Heart left ventricle (tissue), 13 donors: ENCODE measurements at regions not wholly inside any gene's neighbourhood (a gene's known extent, or its start where the extent isn't known, plus 50 kb on each side); places are given as distances from the start of the nearest gene placed in this dataset.

Experiments
- CTCF ChIP-seq, 12 donors: fragments of 200-600 bp; sonication (generic) in 4 of 12; IDR thresholded peaks; one replicate each; pipeline versions ENCODE4 v1.5.0 to v1.8.0; 2018 to 2022; ENCODE audit warnings: antibody characterized with exemption in 12 of 12, mild to moderate bottlenecking in 5 of 12
- POLR2A ChIP-seq, 2 donors: fragments of 450-650 bp; IDR thresholded peaks; one replicate each; pipeline ENCODE4 v1.6.1; 2017; ENCODE audit warnings: antibody characterized with exemption in 2 of 2, mild to moderate bottlenecking in 2 of 2, moderate library complexity in 2 of 2
- donor health status: ischemic (EF 13 %, LVEDD 7.1; RV severe dilation, severe dysfunction).
- donor health status: DM: no; HTN: yes; CAD: no.
- donor health status: DM: no; HTN: no; CAD: no.
- donor health status: ischemic (EF 25% LVEDD 6.9; RV normal size, moderate dysfunction).
- donor health status: ischemic (EF 25% LVEDD 5.7; RV mildly dilated, moderate dysfunction).
- donor health status: ischemic (EF 35%, LVEDD 5.7; RV mildly dilated, moderate dysfunction).
- donor health status: nonischemic (EF 11% LVEDD 7.7; RV severe dilation, severe dysfunction).
- donor health status: DM: yes; HTN: yes; CAD: no.
- donor health status: PGD.
- donor health status: ischemic (EF 29% LVEDD 5.4; RV normal size, mild dysfunction).
- donor health status: nonischemic (EF 23%, LVEDD 6.1; RV moderate dilation, normal function).

DNA sequence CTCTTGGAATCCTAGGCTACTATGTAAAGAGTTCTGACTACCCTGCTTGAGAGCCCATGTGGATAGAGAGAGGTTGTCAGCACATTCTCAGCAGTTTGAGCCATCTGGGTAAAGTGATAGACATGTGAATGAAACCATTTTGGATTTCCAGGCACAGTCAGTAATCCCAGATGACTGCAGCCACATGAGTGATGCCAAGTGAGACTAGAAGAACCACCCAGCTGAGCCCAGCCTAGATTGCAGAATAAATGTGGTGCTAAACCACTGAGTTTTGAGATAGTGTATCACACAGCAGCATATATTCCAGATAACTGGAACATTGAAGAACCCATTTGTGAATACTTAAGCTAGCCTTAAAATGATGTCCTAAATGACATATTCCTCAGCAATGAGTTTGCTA lies 166.2 kb downstream of the ATP6V1G3 start:
- TF ChIP-seq CTCF (IDR thresholded peaks at IDR 0.05) (no peak), POLR2A (IDR thresholded peaks at IDR 0.05) (no peak)
